Trophoblast cell (in vitro differentiated cells and primary cell): ENCODE measurements at regions not wholly inside any gene's neighbourhood (a gene's known extent, or its start where the extent isn't known, plus 50 kb on each side); places are given as distances from the start of the nearest gene placed in this dataset.

Experiments
- DNase-seq, 2 donors: peaks; one replicate each; pipeline ENCODE4 v3.0.0-alpha.2; 2016
- H2AFZ ChIP-seq: 2 replicates; pipeline ENCODE4 v1.6.1; 2013; ENCODE audit warnings: low read length, moderate library complexity, mild to moderate bottlenecking; ENCODE audit not compliant: insufficient read depth, poor library complexity
- H2AK5ac ChIP-seq: 2 replicates; pipeline ENCODE4 v1.6.1; 2013; ENCODE audit warnings: mild to moderate bottlenecking, low read length
- H2BK120ac ChIP-seq: 2 replicates; pipeline ENCODE4 v1.6.1; 2013; ENCODE audit warnings: low read length, mild to moderate bottlenecking, moderate library complexity; ENCODE audit not compliant: insufficient read depth, poor library complexity
- H2BK12ac ChIP-seq: 2 replicates; pipeline ENCODE4 v1.6.1; 2013; ENCODE audit warnings: mild to moderate bottlenecking, low read length, moderate library complexity
- H2BK5ac ChIP-seq: 2 replicates; pipeline ENCODE4 v1.6.1; 2013; ENCODE audit warnings: low read length, low read depth, moderate library complexity, mild to moderate bottlenecking; ENCODE audit not compliant: poor library complexity
- H3K14ac ChIP-seq: 2 replicates; pipeline ENCODE4 v1.6.1; 2013; ENCODE audit warnings: mild to moderate bottlenecking, low read length
- H3K18ac ChIP-seq: 2 replicates; pipeline ENCODE4 v1.6.1; 2013; ENCODE audit warnings: mild to moderate bottlenecking, low read length
- H3K23ac ChIP-seq: 2 replicates; pipeline ENCODE4 v1.6.1; 2013; ENCODE audit warnings: low read length
- H3K27ac ChIP-seq: 2 replicates; pipeline ENCODE4 v1.5.1; 2013; ENCODE audit warnings: low read depth, mild to moderate bottlenecking, inconsistent platforms, low read length, moderate library complexity
- H3K27me3 ChIP-seq: 2 replicates; pipeline ENCODE4 v1.6.1; 2013; ENCODE audit warnings: inconsistent platforms, mild to moderate bottlenecking, low read length, moderate library complexity; ENCODE audit not compliant: insufficient read depth
- H3K36me3 ChIP-seq, 2 experiments: 1 replicate in 1 of 2; 2 replicates in 1 of 2; pipeline ENCODE4 v1.6.1; 2013; ENCODE audit warnings: low read length in 2 of 2, mild to moderate bottlenecking in 2 of 2, moderate library complexity in 1 of 2; ENCODE audit not compliant: insufficient read depth in 2 of 2, control insufficient read depth in 1 of 2
- H3K4ac ChIP-seq: 2 replicates; pipeline ENCODE4 v1.6.1; 2013; ENCODE audit warnings: low read depth, mild to moderate bottlenecking, low read length, moderate library complexity
- H3K4me1 ChIP-seq, 2 experiments: 1 replicate in 1 of 2; 2 replicates in 1 of 2; pipeline ENCODE4 v1.6.1; 2013; ENCODE audit warnings: low read length in 2 of 2, mild to moderate bottlenecking in 2 of 2, moderate library complexity in 1 of 2; ENCODE audit not compliant: insufficient read depth in 2 of 2, control insufficient read depth in 1 of 2
- H3K4me2 ChIP-seq: 2 replicates; pipeline ENCODE4 v1.6.1; 2013; ENCODE audit warnings: inconsistent platforms, mild to moderate bottlenecking, low read length, moderate library complexity
- H3K4me3 ChIP-seq: 2 replicates; pipeline ENCODE4 v1.5.1; 2013; ENCODE audit warnings: mild to moderate bottlenecking, low read depth, low read length, inconsistent platforms
- H3K79me1 ChIP-seq: one replicate; pipeline ENCODE4 v1.6.1; 2013; ENCODE audit warnings: low read length
- H3K79me2 ChIP-seq: 2 replicates; pipeline ENCODE4 v1.6.1; 2013; ENCODE audit warnings: low read length, mild to moderate bottlenecking; ENCODE audit not compliant: control insufficient read depth, insufficient read depth, poor library complexity
- H3K9ac ChIP-seq: 2 replicates; pipeline ENCODE4 v1.6.1; 2013; ENCODE audit warnings: mild to moderate bottlenecking, low read length
- H3K9me3 ChIP-seq: 2 replicates; pipeline ENCODE4 v1.6.1; 2013; ENCODE audit warnings: low read depth, mild to moderate bottlenecking, control low read depth, inconsistent platforms, low read length; ENCODE audit not compliant: insufficient read depth
- H4K12ac ChIP-seq: 2 replicates; pipeline ENCODE4 v1.6.1; 2013; ENCODE audit warnings: low read depth, mild to moderate bottlenecking, low read length, moderate library complexity
- H4K8ac ChIP-seq: 2 replicates; pipeline ENCODE4 v1.6.1; 2013; ENCODE audit warnings: low read depth, mild to moderate bottlenecking, low read length, moderate library complexity
- H4K91ac ChIP-seq: one replicate; pipeline ENCODE4 v1.6.1; 2013; ENCODE audit warnings: low read depth, mild to moderate bottlenecking, low read length, moderate library complexity
- WGBS: extraction: QIAGEN DNeasy Blood & Tissue Kit; methylation state at CpG from one replicate; pipeline ENCODE4 v1.1.7; 2013; ENCODE audit warnings: missing lambda C conversion rate; ENCODE audit not compliant: insufficient read length, insufficient coverage; ENCODE audit errors: extremely low coverage; 5-methylcytosine and 5-hydroxymethylcytosine counted together

DNA sequence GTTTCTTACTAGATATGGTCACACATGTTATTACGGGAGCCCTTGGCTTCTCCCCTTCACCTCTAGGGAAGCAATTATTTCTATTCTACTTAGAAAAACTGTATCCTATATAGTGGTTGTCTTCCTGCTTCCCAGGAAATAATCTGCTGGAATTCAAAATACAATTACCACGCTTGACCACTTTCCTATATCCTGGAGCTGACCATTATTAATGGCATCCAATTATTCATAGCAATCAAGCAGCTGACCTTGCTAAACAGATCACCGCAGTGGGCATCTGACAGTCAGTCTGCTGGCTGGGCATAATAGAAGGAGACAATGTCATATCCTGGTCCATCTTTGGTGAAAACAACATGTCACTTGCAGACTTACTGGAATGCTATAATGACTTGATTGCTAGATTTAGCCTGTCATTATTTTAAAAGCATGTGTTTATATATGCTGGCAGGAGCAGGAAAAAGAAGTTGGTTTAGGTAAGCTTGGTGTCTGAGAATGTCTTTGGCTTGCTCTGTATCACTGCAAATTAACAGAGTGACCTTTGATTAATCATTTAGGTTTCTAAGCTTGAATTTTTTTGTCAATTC, 325.6 kb upstream of the FAM98A start:
- H3K14ac ChIP-seq = no peak overlapping the region

DNA sequence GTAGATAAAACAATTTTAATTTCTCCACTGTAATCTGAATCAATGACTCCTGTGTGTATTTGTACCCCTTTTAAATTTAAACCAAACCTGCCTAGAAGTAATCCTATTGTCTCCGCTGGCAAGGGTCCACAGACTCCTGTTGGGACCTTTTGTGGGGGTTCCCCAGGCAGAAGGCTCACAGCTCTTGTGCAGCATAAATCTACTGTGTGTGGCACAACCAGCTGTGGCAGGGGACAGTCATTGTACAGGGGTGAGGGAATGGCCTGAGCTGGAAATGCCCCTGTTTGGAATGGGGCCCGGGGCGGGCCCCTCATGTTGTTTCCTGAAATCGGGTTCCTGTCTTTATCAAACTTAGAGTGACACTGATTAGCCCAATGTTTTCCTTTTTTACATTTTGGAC, 318.2 kb upstream of the FAM98A start:
- Histone ChIP-seq H3K4me2 (no peak overlapping the region), H3K36me3 (no peaks in the 10 kb centered on the region), H3K79me2 (no peaks in the 10 kb centered on the region), H4K8ac (no peak overlapping the region), H2BK120ac (no peak overlapping the region), H2BK5ac (no peak overlapping the region), H3K27ac (no peak overlapping the region), H2AK5ac (no peak overlapping the region), H3K23ac (no peak overlapping the region), H2AFZ (no peak overlapping the region), H3K14ac (no peak overlapping the region), H3K4me1 (no peaks in the 10 kb centered on the region), H3K9ac (no peak overlapping the region), H2BK12ac (no peak overlapping the region), H3K79me1 (no peaks in the 10 kb centered on the region), H3K4ac (no peak overlapping the region), H3K4me3 (no peak overlapping the region), H4K12ac (no peak overlapping the region), H3K27me3 (no peaks in the 10 kb centered on the region), H4K91ac (no peak overlapping the region), H3K9me3 (no peaks in the 10 kb centered on the region), H3K18ac (no peak overlapping the region)
- WGBS = no CpG with 5 or more reads among the region's 4 CpGs
- DNase-seq = no peak

More for the DNA sequence above, 325.6 kb upstream of the FAM98A start:
- Histone ChIP-seq H3K4ac (no peak overlapping the region), H3K79me2 (no peaks in the 10 kb centered on the region), H3K4me2 (no peak overlapping the region), H3K9me3 (no peaks in the 10 kb centered on the region), H2BK12ac (no peak overlapping the region), H3K36me3 (no peaks in the 10 kb centered on the region), H2AFZ (no peak overlapping the region), H2BK120ac (no peak overlapping the region), H3K27me3 (no peaks in the 10 kb centered on the region), H4K12ac (no peak overlapping the region), H2BK5ac (no peak overlapping the region), H3K79me1 (no peaks in the 10 kb centered on the region), H4K8ac (no peak overlapping the region), H3K23ac (no peak overlapping the region), H4K91ac (no peak overlapping the region), H3K27ac (no peak overlapping the region), H2AK5ac (no peak overlapping the region), H3K4me1 (no peaks in the 10 kb centered on the region), H3K9ac (no peak overlapping the region), H3K4me3 (no peak overlapping the region), H3K18ac (no peak overlapping the region)
- no peak for DNase-seq
- WGBS = no CpG with 5 or more reads among the region's 3 CpGs

DNA sequence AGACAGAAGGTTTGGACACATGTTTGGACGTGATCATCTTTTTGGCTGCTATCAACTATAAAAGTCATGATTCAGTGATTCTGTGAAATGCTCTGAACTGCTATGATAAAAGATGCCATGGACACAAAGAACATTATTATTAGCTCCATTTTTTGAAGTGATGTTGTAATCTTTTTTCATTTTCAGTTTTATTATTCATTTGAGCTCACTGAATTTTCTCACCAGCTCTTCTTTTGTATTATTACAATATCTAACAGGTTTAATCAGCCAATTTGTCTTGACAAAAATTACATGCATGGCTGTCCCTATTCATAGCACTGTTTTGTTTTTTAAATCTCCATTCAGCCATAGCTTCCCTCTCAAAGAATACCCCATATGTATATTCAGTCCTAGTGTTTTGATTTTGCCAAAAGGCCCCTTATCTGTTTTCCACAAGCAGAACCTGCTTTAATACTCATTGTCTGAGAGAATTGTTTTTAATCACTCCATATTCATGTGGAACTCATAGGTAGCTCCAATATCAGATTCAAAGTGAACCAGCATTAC, 314.0 kb upstream of the FAM98A start:
- no peak overlapping the region for H4K91ac ChIP-seq
- no peak overlapping the region for H3K4me2 ChIP-seq
- no peak overlapping the region for H3K18ac ChIP-seq
- H3K23ac ChIP-seq = no peak overlapping the region
- WGBS = no CpG with 5 or more reads among the region's 1 CpG
- H3K4me1 ChIP-seq = no peaks in the 10 kb centered on the region
- no peak overlapping the region for H3K14ac ChIP-seq
- no peak overlapping the region for H4K12ac ChIP-seq
- H2BK120ac ChIP-seq = no peak overlapping the region
- no peaks in the 10 kb centered on the region for H3K79me2 ChIP-seq
- no peak overlapping the region for H2AFZ ChIP-seq
- H3K27ac ChIP-seq = no peak overlapping the region
- no peak overlapping the region for H3K9ac ChIP-seq
- no peaks in the 10 kb centered on the region for H3K27me3 ChIP-seq
- H2BK5ac ChIP-seq = no peak overlapping the region
- no peak overlapping the region for H4K8ac ChIP-seq
- no peak for DNase-seq
- H3K4me3 ChIP-seq = no peak overlapping the region
- H2AK5ac ChIP-seq = no peak overlapping the region
- H2BK12ac ChIP-seq = no peak overlapping the region
- no peak overlapping the region for H3K4ac ChIP-seq
- no peaks in the 10 kb centered on the region for H3K9me3 ChIP-seq
- H3K79me1 ChIP-seq = no peaks in the 10 kb centered on the region
- H3K36me3 ChIP-seq = no peaks in the 10 kb centered on the region

DNA sequence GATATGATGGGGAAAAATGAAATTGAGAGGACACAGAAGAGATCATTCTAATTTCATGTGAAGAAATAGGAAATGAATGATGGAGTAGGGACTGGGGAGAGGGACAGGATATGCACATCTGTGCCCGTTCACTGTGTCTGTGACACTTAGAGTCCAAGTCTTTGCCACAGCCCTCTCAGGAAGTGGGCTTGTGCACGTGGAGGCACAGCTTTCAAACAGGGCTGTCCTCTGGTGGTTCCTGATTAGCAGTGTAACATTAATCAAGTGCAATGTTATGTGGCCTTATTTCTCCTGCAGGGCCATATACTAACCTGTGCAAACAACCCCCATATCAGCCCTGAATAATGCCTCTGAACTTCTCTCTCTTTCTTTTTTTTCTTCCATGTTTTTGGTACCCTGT, 312.2 kb upstream of the FAM98A start:
- H3K4ac ChIP-seq = no peak overlapping the region
- H2BK120ac ChIP-seq = no peak overlapping the region
- H3K79me2 ChIP-seq = no peaks in the 10 kb centered on the region
- H3K14ac ChIP-seq = no peak overlapping the region
- no peak overlapping the region for H4K91ac ChIP-seq
- H4K12ac ChIP-seq = no peak overlapping the region
- no peak overlapping the region for H3K9ac ChIP-seq
- whole genome bisulfite sequencing = no CpG with 5 or more reads among the region's 2 CpGs
- H2AK5ac ChIP-seq = no peak overlapping the region
- no peak overlapping the region for H4K8ac ChIP-seq
- H3K79me1 ChIP-seq = no peaks in the 10 kb centered on the region
- no peaks in the 10 kb centered on the region for H3K27me3 ChIP-seq
- no peak overlapping the region for H2BK5ac ChIP-seq
- no peaks in the 10 kb centered on the region for H3K36me3 ChIP-seq
- no peaks in the 10 kb centered on the region for H3K4me1 ChIP-seq
- no peak overlapping the region for H3K23ac ChIP-seq
- H3K9me3 ChIP-seq = no peaks in the 10 kb centered on the region
- no peak overlapping the region for H3K18ac ChIP-seq
- no peak overlapping the region for H3K4me2 ChIP-seq
- H3K4me3 ChIP-seq = no peak overlapping the region
- no peak overlapping the region for H2BK12ac ChIP-seq
- H2AFZ ChIP-seq = no peak overlapping the region
- H3K27ac ChIP-seq = no peak overlapping the region
- no peak for DNase-seq
